ENCODE measurements at regions not wholly inside any gene's neighbourhood (a gene's known extent, or its start where the extent isn't known, plus 50 kb on each side); places are given as distances from the start of the nearest gene placed in this dataset.
"Not testable (repeated sequence)": the region's sequence is repeated elsewhere in the genome, so short reads cannot be mapped to it uniquely, and the experiment has no call there.

GRCh38 chr5:124905256-124906130, 159.1 kb upstream of the ZNF608 start:
- DNase-seq: no peak

DNA sequence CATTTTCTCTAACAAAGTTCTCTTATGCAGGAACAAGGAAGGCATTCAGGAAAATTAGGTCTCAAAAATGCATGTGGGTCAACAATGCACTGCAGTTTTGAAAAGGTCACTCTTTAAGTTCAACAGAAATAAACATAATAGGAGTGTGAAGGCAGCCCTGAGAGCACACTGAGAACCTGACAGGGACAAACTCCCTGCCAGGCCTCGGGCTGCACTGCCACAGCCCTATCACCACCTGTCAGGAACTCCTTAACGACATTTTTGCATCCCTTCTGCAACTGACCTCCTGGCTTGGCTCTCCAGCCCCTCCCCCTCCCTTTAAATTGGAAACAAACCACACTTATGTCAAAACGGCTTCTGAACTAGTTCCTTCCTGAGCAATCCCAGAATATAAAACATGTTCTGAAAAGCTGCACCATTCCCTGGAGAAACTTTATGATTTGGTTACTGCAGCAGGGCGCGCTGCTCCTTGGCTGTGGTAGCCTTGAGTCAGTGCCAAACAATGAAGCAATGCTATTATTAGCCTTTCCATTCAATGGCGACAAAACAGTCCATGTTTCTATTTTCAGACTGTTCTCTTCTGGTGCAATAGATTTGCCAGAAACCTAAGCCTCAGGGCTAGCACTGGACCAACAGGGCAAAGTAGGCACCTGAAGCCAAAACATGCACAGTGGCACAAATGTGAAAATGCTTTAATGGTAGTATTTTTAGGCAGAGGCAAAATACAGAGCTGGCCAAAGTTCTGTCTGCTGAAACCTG, 160.1 kb upstream of the ZNF608 start:
- no peak for DNase-seq

DNA sequence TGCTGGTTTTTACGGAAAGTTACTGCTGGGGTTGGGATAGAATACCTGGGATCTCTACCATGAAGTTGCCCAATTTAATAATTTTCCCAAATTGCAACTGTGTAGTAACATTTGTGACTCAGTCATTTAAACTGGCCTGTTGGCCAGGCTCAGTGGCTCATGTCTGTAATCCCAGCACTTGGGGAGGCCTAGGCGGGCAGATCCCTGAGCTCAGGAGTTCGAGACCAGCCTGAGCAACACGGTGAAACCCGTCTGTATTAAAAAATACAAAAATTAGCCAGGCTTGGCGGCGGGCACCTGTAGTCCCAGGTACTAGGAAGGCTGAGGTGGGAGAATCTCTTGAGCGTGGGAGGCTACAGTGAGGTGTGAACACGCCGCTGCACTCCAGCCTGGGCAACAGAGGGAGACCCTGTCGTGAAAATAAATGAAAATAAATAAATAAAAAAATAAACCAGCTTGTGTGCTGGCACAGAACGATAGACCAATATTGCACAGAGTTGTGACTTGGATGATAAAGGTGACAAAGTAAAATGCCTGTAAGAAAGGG, 160.7 kb upstream of the ZNF608 start:
- no peak for DNase-seq

DNA sequence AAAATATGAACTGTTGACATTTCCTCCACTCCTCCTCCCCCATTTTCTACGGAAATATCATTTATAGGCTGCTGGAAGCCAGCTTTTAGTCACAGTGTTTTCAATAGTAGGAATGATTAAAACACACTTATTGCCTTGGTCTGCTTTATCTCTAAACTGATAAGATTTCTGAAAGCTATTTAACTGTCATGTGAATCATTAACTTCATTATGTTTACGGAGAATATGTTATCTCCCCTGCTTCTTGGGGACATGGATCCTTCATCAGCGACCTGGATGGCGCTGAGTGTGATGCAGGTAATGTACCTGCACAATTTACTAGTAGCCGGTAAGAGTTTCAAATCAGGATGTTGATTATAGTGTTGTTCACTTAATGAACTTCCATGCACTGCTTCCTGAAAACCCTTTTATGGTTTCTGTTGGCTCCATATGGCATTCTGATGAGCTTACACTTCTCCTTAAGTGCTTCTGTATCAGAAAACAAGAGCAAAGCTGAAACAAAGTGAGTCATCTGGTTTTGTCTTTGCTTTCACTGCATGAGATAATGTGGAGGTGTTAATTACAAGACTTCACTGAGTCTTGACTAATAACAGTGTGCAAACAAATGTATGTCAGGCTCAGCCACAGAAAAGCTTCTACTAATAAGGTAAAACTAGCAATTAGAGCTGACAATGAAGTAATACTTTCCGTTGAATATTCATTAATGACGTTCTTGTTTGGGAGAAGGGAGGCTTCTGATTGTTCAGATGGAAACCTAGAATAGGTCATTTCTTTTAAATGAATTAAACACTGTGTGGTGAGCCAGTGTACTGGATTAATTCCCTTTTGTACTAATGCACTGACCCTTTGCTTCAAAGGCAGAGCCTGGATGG, 162.4 kb upstream of the ZNF608 start:
- DNase-seq: no peak

DNA sequence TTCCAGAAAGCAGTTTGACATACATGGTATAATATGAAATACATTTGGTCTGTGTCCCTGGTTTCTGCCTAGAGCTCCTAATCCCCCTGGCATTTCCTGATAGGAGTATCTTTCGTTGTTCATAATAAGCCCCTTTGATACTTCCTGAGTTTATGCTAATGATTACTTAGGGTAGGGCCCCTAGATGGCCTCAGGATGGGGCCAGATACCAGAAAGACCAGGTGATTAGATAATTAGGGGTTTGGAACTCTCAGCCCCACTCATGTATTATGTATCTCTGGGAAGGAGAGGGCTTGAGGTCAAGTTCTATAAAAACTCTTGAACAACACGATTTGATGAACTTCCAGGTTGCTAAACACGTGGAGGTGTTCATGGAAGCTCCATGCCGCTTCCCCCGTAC, 163.3 kb upstream of the ZNF608 start:
- DNase-seq: no peak

DNA sequence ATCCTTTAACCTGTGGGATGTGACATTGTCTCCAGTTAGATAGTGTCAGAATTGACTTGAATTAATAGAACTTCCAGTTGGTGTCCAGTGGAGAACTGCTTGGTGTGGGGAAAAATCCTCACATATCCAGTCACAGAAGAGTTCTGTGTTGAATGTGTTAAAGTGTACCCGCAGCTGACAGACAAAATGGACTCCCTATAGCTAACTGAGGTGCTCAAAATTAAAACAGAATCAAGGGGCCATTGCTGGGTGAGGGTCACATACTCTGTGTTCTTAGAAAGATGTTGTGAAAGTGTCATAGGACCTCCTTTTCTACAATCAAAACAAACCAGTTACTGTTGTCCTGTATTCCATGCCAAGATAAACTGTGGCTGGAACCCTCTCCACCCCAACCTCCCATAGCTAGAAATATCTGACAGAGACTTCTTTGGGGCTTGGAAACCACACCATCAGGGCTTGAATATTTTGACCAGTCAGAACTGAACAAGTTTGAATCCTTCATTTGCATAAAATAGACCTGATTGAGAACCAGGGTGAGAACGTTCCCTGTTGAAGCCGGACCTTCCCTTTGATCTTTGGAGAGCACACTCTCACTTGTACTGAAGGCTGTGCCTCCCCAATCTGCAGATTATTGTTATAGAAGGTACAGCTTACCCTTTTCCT, 164.0 kb upstream of the ZNF608 start:
- no peak for DNase-seq

- no peak for DNase-seq
Measured at GRCh38 chr5:124912638-124913328, 166.3 kb upstream of the ZNF608 start.

GRCh38 chr5:124913329-124913653, 166.9 kb upstream of the ZNF608 start:
- no peak for DNase-seq

DNA sequence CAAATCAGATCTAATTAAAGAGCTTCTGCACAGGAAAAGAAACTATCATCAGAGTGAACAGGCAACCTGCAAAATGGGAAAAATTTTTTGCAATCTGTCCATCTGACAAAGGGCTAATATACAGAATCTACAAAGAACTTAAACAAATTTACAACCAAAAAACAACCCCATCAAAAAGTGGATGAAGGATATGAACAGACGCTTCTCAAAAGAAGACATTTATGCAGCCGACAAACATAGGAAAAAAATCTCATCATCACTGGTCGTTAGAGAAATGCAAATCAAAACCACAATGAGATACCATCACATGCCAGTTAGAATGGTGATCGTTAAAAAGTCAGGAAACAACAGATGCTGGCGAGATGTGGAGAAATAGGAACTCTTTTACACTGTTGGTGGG, 169.9 kb upstream of the ZNF608 start:
- DNase-seq: not testable (repeated sequence)

- DNase-seq: no peak
Measured at GRCh38 chr5:124918618-124919017, 172.2 kb upstream of the ZNF608 start.

DNA sequence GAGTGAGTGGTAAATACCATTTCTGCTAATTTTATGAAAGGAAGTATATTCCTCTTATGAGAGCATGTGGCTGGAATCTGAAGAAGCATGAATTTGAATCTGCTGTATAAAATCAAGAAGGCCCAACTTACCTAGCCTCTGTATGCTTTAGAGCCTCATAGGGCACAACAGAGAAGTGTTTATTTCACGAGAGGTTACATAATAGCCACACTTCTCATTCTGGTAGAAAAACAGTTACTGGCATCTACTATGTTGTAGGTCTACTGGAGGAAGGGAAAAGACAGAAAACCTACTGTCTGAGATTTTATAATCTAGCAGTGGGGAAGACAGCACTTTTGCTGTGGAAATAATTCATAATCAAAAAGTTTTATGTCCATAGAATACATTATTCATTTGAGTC, 172.6 kb upstream of the ZNF608 start:
- no peak for DNase-seq

DNA sequence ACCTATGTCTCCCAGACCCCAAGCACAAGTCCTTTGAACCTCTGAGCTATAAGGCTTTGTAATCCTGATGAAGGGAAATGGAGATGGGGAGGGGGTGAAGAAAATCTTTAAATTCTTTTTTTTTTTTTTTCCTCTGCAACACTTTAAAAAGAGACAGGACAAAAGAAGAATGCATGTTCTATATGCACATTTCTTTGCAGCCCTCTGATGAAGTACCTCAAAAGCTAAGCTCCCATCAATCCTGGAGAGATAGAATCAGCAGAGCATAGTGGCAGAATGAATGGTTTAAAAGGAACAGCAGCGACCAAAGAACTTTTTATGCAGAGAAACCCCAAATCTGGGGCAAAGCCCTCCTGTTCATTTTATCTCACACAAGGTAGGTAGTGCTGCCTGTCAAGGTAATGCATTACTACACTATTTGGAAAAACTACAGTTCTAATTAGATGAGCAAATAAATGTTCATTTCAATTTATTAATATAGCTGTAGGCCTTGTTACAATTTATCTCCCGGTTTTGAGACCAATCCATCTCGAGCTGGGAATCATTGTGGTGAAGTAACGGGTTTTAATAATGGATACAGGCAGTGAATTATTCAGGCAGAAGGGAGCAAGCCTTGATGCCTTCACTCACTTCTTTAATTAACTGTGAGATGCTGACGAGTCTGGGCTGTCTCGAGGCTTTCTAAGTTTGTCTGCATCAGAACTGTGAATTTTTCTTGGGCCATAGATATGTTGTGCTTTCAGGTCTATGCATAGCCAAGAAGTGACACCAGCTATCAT, 173.5 kb upstream of the ZNF608 start:
- no peak for DNase-seq

DNA sequence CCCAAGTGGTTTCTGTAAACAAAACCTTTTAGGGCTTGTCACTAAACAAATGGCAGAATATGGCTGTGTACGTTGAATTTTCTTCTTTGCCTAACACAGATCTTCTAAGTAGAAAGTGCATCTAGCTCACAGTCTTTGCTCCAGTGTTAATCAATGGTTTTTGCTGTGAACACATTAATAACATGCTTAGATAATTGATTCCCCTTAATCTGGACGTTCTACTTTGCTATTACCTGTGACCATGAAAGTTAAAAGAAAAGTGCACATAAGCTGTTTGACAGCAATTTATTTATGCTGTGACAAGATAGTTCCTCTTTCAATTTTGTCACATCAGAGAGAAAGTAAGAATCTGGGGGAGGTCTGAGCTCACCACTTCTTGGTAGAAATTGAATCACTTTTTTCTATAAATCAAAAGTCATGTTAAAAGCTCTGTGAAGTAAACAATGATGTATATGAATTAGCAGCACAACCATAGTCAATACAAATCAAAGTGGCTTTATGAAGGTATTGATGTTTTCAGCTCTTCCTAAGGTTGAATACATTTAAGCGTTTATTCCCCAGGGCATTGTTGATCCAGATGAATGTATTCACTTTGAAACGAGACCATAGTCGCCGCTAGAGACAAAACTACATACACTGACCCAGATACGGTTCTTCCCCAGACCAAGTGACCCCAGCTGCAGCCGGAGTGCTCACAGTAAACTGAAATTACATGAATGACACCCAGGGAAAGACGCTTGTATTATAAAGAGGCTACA, 174.6 kb upstream of the ZNF608 start:
- DNase-seq: no peak

- DNase-seq: no peak
Measured at GRCh38 chr5:124921694-124922093, 175.3 kb upstream of the ZNF608 start.

DNA sequence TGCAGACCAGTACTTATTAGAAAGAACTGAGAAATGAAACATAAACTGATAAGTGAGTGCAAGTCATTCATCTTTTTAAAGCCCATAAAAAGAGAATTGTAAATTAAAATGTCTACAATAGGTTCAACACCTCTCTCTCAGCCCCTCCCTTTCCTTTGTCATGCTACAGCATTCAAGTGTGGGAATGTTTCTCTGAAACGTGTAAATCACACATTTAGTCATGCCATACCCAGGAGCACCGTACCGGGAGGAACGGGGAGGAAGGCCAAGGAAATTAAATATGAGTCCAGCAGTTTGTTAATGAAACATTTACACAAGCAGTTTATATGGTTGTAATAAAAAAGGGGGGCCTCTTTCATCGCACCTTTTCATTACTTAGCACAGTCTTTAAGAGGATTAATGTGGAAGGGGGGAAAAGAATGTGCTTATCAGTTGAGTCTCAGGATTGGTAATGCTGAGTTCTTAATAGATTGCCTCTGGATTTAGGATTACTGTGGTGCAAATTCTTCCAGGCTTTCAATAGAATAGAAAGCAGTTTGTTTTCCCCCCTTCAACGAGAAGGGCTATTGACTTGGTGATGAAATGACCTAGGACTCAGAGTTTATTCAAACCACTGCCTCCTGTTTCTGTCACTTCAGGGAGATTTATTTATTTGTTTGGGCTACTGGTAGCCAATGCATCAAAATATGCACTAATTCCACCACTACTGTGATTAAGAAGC, 176.0 kb upstream of the ZNF608 start:
- no peak for DNase-seq

DNA sequence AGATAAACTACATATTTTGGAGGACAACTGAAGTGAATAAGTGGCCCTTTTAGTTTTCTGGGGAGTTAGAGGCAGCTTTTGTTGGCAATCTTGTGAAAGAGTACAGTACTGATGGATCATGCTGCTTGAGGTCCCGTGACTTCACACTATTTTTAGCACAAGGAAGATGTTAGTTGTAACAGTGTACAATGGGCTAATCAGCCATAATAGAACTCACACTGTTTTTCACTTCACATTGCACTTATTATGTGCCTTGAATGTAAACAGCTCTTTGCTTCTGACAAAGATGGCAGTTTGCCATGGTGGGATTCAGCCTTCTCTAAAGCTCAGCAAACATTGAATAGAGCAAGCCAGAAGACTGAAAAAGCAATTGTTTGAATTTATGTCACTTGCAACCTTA, 176.7 kb upstream of the ZNF608 start:
- DNase-seq: no peak

- no peak for DNase-seq
Measured at GRCh38 chr5:124924729-124925128, 178.3 kb upstream of the ZNF608 start.

- DNase-seq: no peak
Measured at GRCh38 chr5:124927735-124928134, 181.3 kb upstream of the ZNF608 start.

DNA sequence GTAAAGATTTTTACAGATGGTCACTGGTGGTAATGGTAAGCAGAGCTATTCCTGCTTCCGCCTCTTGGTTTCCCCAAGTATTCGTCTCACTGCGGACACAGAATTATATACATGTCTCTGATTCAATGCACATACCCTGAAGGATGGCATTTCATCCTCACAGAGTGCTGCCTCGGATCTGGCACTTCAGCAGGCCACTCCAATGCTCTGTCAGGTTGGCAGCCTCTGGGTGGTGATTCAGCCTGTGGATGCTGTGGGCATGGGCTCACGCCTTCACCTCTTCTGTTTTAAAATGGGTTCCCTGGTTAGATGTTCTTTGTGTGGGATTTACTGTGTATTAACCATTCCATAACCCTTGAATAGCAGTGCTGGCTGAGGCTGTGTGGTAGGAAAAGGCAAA, 182.6 kb upstream of the ZNF608 start:
- DNase-seq: no peak
